HEK293 (cell line): ENCODE measurements at regions not wholly inside any gene's neighbourhood (a gene's known extent, or its start where the extent isn't known, plus 50 kb on each side); places are given as distances from the start of the nearest gene placed in this dataset.

ENCODE experiments used
- CTCF ChIA-PET: fragments of 350-600 bp; formaldehyde crosslinking; extraction: SDS; loops from one replicate; lab custom pipeline; 2021; ENCODE audit warnings: antibody characterized with exemption; lab: Yijun Ruan, JAX
- POLR2A ChIA-PET: fragments of 300-600 bp; formaldehyde crosslinking; extraction: SDS; loops from one replicate; lab custom pipeline; 2020; ENCODE audit warnings: antibody characterized with exemption, inconsistent platforms; lab: Yijun Ruan, JAX
- H3K27ac ChIP-seq: fragments of 200-500 bp; sonication (Bioruptor generic); 2 replicates; pipeline ENCODE4 v1.5.1; 2014; ENCODE audit warnings: low read depth, low read length, control low read depth, inconsistent platforms; ENCODE audit errors: extremely low read depth
- H3K36me3 ChIP-seq, 2 experiments: fragments of 200-500 bp in 1 of 2; sonication (Bioruptor generic) in 1 of 2; 1 replicate in 1 of 2; 2 replicates in 1 of 2; pipeline ENCODE4 v1.5.1; 2014 to 2017; ENCODE audit warnings: inconsistent platforms in 2 of 2, low read length in 2 of 2; ENCODE audit not compliant: control insufficient read depth in 2 of 2, insufficient read depth in 1 of 2
- H3K4me1 ChIP-seq: fragments of 200-500 bp; sonication (Bioruptor generic); 2 replicates; pipeline ENCODE4 v1.5.1; 2014; ENCODE audit warnings: mild to moderate bottlenecking, low read length, inconsistent platforms; ENCODE audit not compliant: control insufficient read depth, insufficient read depth
- H3K4me3 ChIP-seq: 2 replicates; pipeline ENCODE4 v1.5.1; 2011; ENCODE audit warnings: low read depth, mild to moderate bottlenecking, control low read depth, low read length, moderate library complexity
- H3K9me3 ChIP-seq: fragments of 200-500 bp; sonication (Bioruptor generic); 2 replicates; pipeline ENCODE4 v1.5.1; 2014; ENCODE audit warnings: low read depth, low read length, inconsistent platforms; ENCODE audit not compliant: control insufficient read depth, insufficient read depth
- CTCF ChIP-seq: fragments of 450-650 bp; formaldehyde crosslinking; IDR thresholded peaks from 2 replicates; pipeline ENCODE4 v1.5.1; 2016; ENCODE audit warnings: missing biosample characterization, missing genetic modification characterization
- EGR2 ChIP-seq: fragments of 450-650 bp; formaldehyde crosslinking; IDR thresholded peaks from 2 replicates; pipeline ENCODE4 v1.5.1; 2016; ENCODE audit warnings: low read depth, missing biosample characterization, missing genetic modification characterization
- SCRT1 ChIP-seq: fragments of 450-650 bp; formaldehyde crosslinking; IDR thresholded peaks from 2 replicates; pipeline ENCODE4 v1.5.1; 2016; ENCODE audit warnings: missing biosample characterization, missing genetic modification characterization, borderline replicate concordance
- YY2 ChIP-seq: fragments of 450-650 bp; formaldehyde crosslinking; IDR thresholded peaks from 2 replicates; pipeline ENCODE4 v1.5.1; 2016; ENCODE audit warnings: missing biosample characterization, missing genetic modification characterization
- ZNF174 ChIP-seq: fragments of 450-650 bp; formaldehyde crosslinking; IDR thresholded peaks from 2 replicates; pipeline ENCODE4 v1.5.0; 2017; ENCODE audit warnings: missing biosample characterization, mild to moderate bottlenecking, missing genetic modification characterization
- ZNF175 ChIP-seq: fragments of 450-650 bp; formaldehyde crosslinking; IDR thresholded peaks from 2 replicates; pipeline ENCODE4 v1.5.1; 2016; ENCODE audit warnings: missing biosample characterization, missing genetic modification characterization
- ZNF248 ChIP-seq: fragments of 450-650 bp; formaldehyde crosslinking; IDR thresholded peaks from 2 replicates; pipeline ENCODE4 v1.5.1; 2017; ENCODE audit warnings: missing biosample characterization, missing genetic modification characterization
- ZNF366 ChIP-seq: fragments of 450-650 bp; formaldehyde crosslinking; conservative IDR thresholded peaks from 2 replicates; pipeline ENCODE4 v1.5.1; 2016; ENCODE audit warnings: missing biosample characterization, missing genetic modification characterization
- ZNF449 ChIP-seq: fragments of 450-650 bp; formaldehyde crosslinking; IDR thresholded peaks from 2 replicates; pipeline ENCODE4 v1.5.1; 2017; ENCODE audit warnings: missing biosample characterization, mild to moderate bottlenecking, missing genetic modification characterization, moderate library complexity
- ZNF488 ChIP-seq: fragments of 450-650 bp; formaldehyde crosslinking; IDR thresholded peaks from 2 replicates; pipeline ENCODE4 v1.5.1; 2016; ENCODE audit warnings: missing biosample characterization, missing genetic modification characterization
- ZNF501 ChIP-seq: fragments of 450-650 bp; formaldehyde crosslinking; IDR thresholded peaks from 2 replicates; pipeline ENCODE4 v1.5.1; 2016; ENCODE audit warnings: missing biosample characterization, missing genetic modification characterization
- ZNF518A ChIP-seq: fragments of 450-650 bp; formaldehyde crosslinking; conservative IDR thresholded peaks from 2 replicates; pipeline ENCODE4 v1.5.1; 2016; ENCODE audit warnings: low read depth, missing biosample characterization, missing genetic modification characterization
- ZNF560 ChIP-seq: fragments of 450-650 bp; formaldehyde crosslinking; IDR thresholded peaks from 2 replicates; pipeline ENCODE4 v1.5.1; 2017; ENCODE audit warnings: missing biosample characterization, missing genetic modification characterization, borderline replicate concordance
- ZNF704 ChIP-seq: fragments of 450-650 bp; formaldehyde crosslinking; IDR thresholded peaks from 2 replicates; pipeline ENCODE4 v1.5.1; 2016; ENCODE audit warnings: missing biosample characterization, missing genetic modification characterization
- ZNF768 ChIP-seq: fragments of 450-650 bp; formaldehyde crosslinking; IDR thresholded peaks from 2 replicates; pipeline ENCODE4 v1.5.1; 2018; ENCODE audit warnings: missing biosample characterization, mild to moderate bottlenecking, missing genetic modification characterization
- ZNF776 ChIP-seq: fragments of 450-650 bp; formaldehyde crosslinking; IDR thresholded peaks from 2 replicates; pipeline ENCODE4 v1.5.0; 2017; ENCODE audit warnings: missing biosample characterization, missing genetic modification characterization, borderline replicate concordance
- ZNF785 ChIP-seq: fragments of 450-650 bp; formaldehyde crosslinking; IDR thresholded peaks from 2 replicates; pipeline ENCODE4 v1.5.1; 2016; ENCODE audit warnings: missing biosample characterization, missing genetic modification characterization
- ZSCAN23 ChIP-seq: fragments of 450-650 bp; formaldehyde crosslinking; IDR thresholded peaks from 2 replicates; pipeline ENCODE4 v1.5.1; 2016; ENCODE audit warnings: missing biosample characterization, missing genetic modification characterization
- ZSCAN4 ChIP-seq: fragments of 450-650 bp; formaldehyde crosslinking; IDR thresholded peaks from 2 replicates; pipeline ENCODE4 v1.5.1; 2017; ENCODE audit warnings: missing biosample characterization, missing genetic modification characterization

GRCh38 chr18:42545825-42546224 lies 569.7 kb downstream of the RIT2 start:
- H3K36me3 ChIP-seq: no peaks in the 10 kb centered on the region
- ChIA-PET CTCF (no interaction called here), POLR2A (no interaction called here)
- H3K4me3 ChIP-seq: no peak overlapping the region
- H3K4me1 ChIP-seq: no peaks in the 10 kb centered on the region
- no peak for TF ChIP-seq ZNF776 (tag by site-specific recombination)
- TF ChIP-seq SCRT1: no peak
- no peaks in the 10 kb centered on the region for H3K9me3 ChIP-seq
- H3K27ac ChIP-seq: no peak overlapping the region

- CTCF ChIA-PET: interaction anchor here (0.6 to 1.3 kb wide), 3 partner anchors 434 to 1013 kb away, joined by 3 to 4 read pairs (median 4); no protein-coding TSS in a partner anchor
Observed at GRCh38 chr18:42548493-42548892, 567.0 kb downstream of the RIT2 start.

GRCh38 chr18:42549596-42549995 lies 565.9 kb downstream of the RIT2 start:
- Histone ChIP-seq H3K4me3 (no peak overlapping the region), H3K36me3 (no peaks in the 10 kb centered on the region), H3K4me1 (no peaks in the 10 kb centered on the region), H3K27ac (no peak overlapping the region), H3K9me3 (no peaks in the 10 kb centered on the region)
- ChIA-PET CTCF (interaction anchor here (0.6 kb wide), 1 partner anchor 15 kb away, joined by 3 read pairs; no protein-coding TSS in a partner anchor), POLR2A (no interaction called here)
- TF ChIP-seq ZNF174: no peak
- no peak for TF ChIP-seq ZSCAN23 (tag by site-specific recombination)
- TF ChIP-seq ZNF366 (tag by site-specific recombination): no peak
- no peak for TF ChIP-seq ZNF560 (tag by site-specific recombination)
- TF ChIP-seq ZNF488: no peak
- TF ChIP-seq ZNF175: no peak
- TF ChIP-seq CTCF (tag by site-specific recombination): no peak
- no peak for TF ChIP-seq YY2 (tag by site-specific recombination)
- TF ChIP-seq ZNF501 (tag by site-specific recombination): no peak
- TF ChIP-seq ZSCAN4 (tag by site-specific recombination): no peak
- TF ChIP-seq EGR2: no peak
- TF ChIP-seq ZNF518A (tag by site-specific recombination): no peak
- TF ChIP-seq ZNF248 (tag by site-specific recombination): no peak

More at GRCh38 chr18:42548493-42548892, 567.0 kb downstream of the RIT2 start:
- Histone ChIP-seq H3K9me3 (no peaks in the 10 kb centered on the region), H3K4me1 (no peaks in the 10 kb centered on the region), H3K36me3 (no peaks in the 10 kb centered on the region), H3K4me3 (no peak overlapping the region), H3K27ac (no peak overlapping the region)
- POLR2A ChIA-PET: no interaction called here
- TF ChIP-seq ZNF704 (tag by site-specific recombination): no peak
- no peak for TF ChIP-seq ZNF768 (tag by site-specific recombination)
- no peak for TF ChIP-seq ZNF449 (tag by site-specific recombination)
- no peak for TF ChIP-seq ZNF785
